Neural cell (in vitro differentiated cells): ENCODE measurements at regions not wholly inside any gene's neighbourhood (a gene's known extent, or its start where the extent isn't known, plus 50 kb on each side); places are given as distances from the start of the nearest gene placed in this dataset.

Experiments used
- H2AFZ ChIP-seq: fragments of 200-600, 300-800 bp; sonication (generic), shearing (Covaris generic); 2 replicates; pipeline ENCODE4 v1.6.0; 2014; ENCODE audit warnings: low read depth, mild to moderate bottlenecking, antibody characterized with exemption, low read length, moderate library complexity
- H3F3A ChIP-seq: fragments of 200-600 bp; shearing (Covaris generic); 2 replicates; pipeline ENCODE4 v1.6.1; 2016; ENCODE audit warnings: mild to moderate bottlenecking, moderate library complexity, mixed read lengths, antibody characterized with exemption, low read length; ENCODE audit not compliant: insufficient read depth, poor library complexity, severe bottlenecking
- H3K27ac ChIP-seq: fragments of 200-600, 300-800 bp; sonication (generic), shearing (Covaris generic); 2 replicates; pipeline ENCODE4 v1.5.1; 2014; ENCODE audit warnings: mild to moderate bottlenecking, low read length, moderate library complexity
- H3K27me3 ChIP-seq: fragments of 300-800, 200-600 bp; sonication (generic), shearing (Covaris generic); 2 replicates; pipeline ENCODE4 v1.6.0; 2014; ENCODE audit warnings: mild to moderate bottlenecking, low read depth, low read length, moderate library complexity; ENCODE audit not compliant: insufficient read depth
- H3K36me3 ChIP-seq: fragments of 300-800, 200-600 bp; sonication (generic), shearing (Covaris generic); 2 replicates; pipeline ENCODE4 v1.5.1; 2014; ENCODE audit warnings: mild to moderate bottlenecking, antibody characterized with exemption, low read length, moderate library complexity; ENCODE audit not compliant: insufficient read depth
- H3K4me2 ChIP-seq: fragments of 300-800, 200-600 bp; sonication (generic), shearing (Covaris generic); 2 replicates; pipeline ENCODE4 v1.6.0; 2014; ENCODE audit warnings: mild to moderate bottlenecking, low read length
- H3K4me3 ChIP-seq: fragments of 300-800, 200-600 bp; sonication (generic), shearing (Covaris generic); 2 replicates; pipeline ENCODE4 v1.5.1; 2014; ENCODE audit warnings: mild to moderate bottlenecking, low read length, moderate library complexity
- H3K79me2 ChIP-seq: fragments of 200-600 bp; shearing (Covaris generic); replicated peaks from 2 replicates; pipeline ENCODE4 v1.6.0; 2014; ENCODE audit warnings: mild to moderate bottlenecking, low read length, moderate library complexity; ENCODE audit not compliant: insufficient read depth
- H3K9ac ChIP-seq: fragments of 300-800, 200-600 bp; sonication (generic), shearing (Covaris generic); 2 replicates; pipeline ENCODE4 v1.6.1; 2016; ENCODE audit warnings: mild to moderate bottlenecking, low read length, mixed read lengths
- H3K9me2 ChIP-seq: fragments of 200-600 bp; shearing (Covaris generic); 2 replicates; pipeline ENCODE4 v1.6.1; 2016; ENCODE audit warnings: mild to moderate bottlenecking, low read length, mixed read lengths; ENCODE audit not compliant: insufficient read depth
- H3K9me3 ChIP-seq: fragments of 200-600, 300-800 bp; sonication (generic), shearing (Covaris generic); 2 replicates; pipeline ENCODE4 v1.6.1; 2016; ENCODE audit warnings: mild to moderate bottlenecking, mixed run types, low read length, moderate library complexity, mixed read lengths
- H4K20me1 ChIP-seq: fragments of 200-600 bp; shearing (Covaris generic); 2 replicates; pipeline ENCODE4 v1.6.1; 2016; ENCODE audit warnings: mild to moderate bottlenecking, mixed run types; ENCODE audit not compliant: insufficient read depth
- CTCF ChIP-seq: fragments of 450-650 bp; IDR thresholded peaks from 2 replicates; pipeline ENCODE4 v1.5.1; 2014; ENCODE audit warnings: antibody characterized with exemption, mild to moderate bottlenecking, moderate library complexity; ENCODE audit not compliant: poor library complexity, severe bottlenecking
- EP300 ChIP-seq: fragments of 450-650 bp; conservative IDR thresholded peaks from 2 replicates; pipeline ENCODE4 v1.6.1; 2014; ENCODE audit warnings: antibody characterized with exemption, mild to moderate bottlenecking, moderate library complexity; ENCODE audit not compliant: poor library complexity, severe bottlenecking
- EZH2 ChIP-seq: fragments of 200-600, 300-800 bp; shearing (Covaris generic), sonication (generic); IDR thresholded peaks from 2 replicates; pipeline ENCODE4 v1.6.1; 2014; ENCODE audit warnings: antibody characterized with exemption, low read length, borderline replicate concordance, mild to moderate bottlenecking; ENCODE audit not compliant: insufficient read depth, poor library complexity, severe bottlenecking
- MXI1 ChIP-seq: fragments of 450-650 bp; conservative IDR thresholded peaks from 2 replicates; pipeline ENCODE4 v1.6.1; 2014; ENCODE audit warnings: antibody characterized with exemption, mild to moderate bottlenecking; ENCODE audit not compliant: poor library complexity, severe bottlenecking
- POLR2AphosphoS5 ChIP-seq: IDR thresholded peaks from 2 replicates; pipeline ENCODE4 v1.6.1; 2012
- RAD21 ChIP-seq: fragments of 450-650 bp; conservative IDR thresholded peaks from 2 replicates; pipeline ENCODE4 v1.6.1; 2014; ENCODE audit warnings: antibody characterized with exemption, mild to moderate bottlenecking, moderate library complexity
- REST ChIP-seq: IDR thresholded peaks from 2 replicates; pipeline ENCODE4 v1.6.1; 2012; ENCODE audit warnings: borderline replicate concordance
- SMC3 ChIP-seq: fragments of 450-650 bp; conservative IDR thresholded peaks from 2 replicates; pipeline ENCODE4 v1.6.1; 2014; ENCODE audit warnings: antibody characterized with exemption, mild to moderate bottlenecking, moderate library complexity; ENCODE audit not compliant: poor library complexity
- TAF1 ChIP-seq: IDR thresholded peaks from 2 replicates; pipeline ENCODE4 v1.6.1; 2012; ENCODE audit warnings: low read depth

- H2AFZ ChIP-seq: no peak overlapping the region
- H3K27me3 ChIP-seq: no peaks in the 10 kb centered on the region
- H3K4me3 ChIP-seq: no peak overlapping the region
- TF ChIP-seq REST: no peak
- TF ChIP-seq EP300: no peak
- TF ChIP-seq EZH2: no peak
- no peak for TF ChIP-seq RAD21
- no peak for TF ChIP-seq SMC3
- no peak for TF ChIP-seq CTCF
- TF ChIP-seq MXI1: no peak
- no peak for TF ChIP-seq POLR2AphosphoS5
- no peak for TF ChIP-seq TAF1
- no peaks in the 10 kb centered on the region for H3K9me2 ChIP-seq
- no peaks in the 10 kb centered on the region for H3F3A ChIP-seq
- H3K36me3 ChIP-seq: no peaks in the 10 kb centered on the region
- H3K27ac ChIP-seq: no peak overlapping the region
- no peak overlapping the region for H3K4me2 ChIP-seq
- H4K20me1 ChIP-seq: no peaks in the 10 kb centered on the region
- no peaks in the 10 kb centered on the region for H3K9me3 ChIP-seq
- no peak overlapping the region for H3K9ac ChIP-seq
- no peaks in the 10 kb centered on the region for H3K79me2 ChIP-seq
These were observed 451.4 kb upstream of the CCL2 start for GRCh38 chr17:33803686-33804085.

- TF ChIP-seq EP300 (no peak), CTCF (no peak), REST (no peak), SMC3 (no peak)
- H3K9ac ChIP-seq: no peak overlapping the region
- H3K9me3 ChIP-seq: no peaks in the 10 kb centered on the region
- no peaks in the 10 kb centered on the region for H3K79me2 ChIP-seq
- no peaks in the 10 kb centered on the region for H3K36me3 ChIP-seq
- no peak overlapping the region for H3K27ac ChIP-seq
- H2AFZ ChIP-seq: no peak overlapping the region
- no peak overlapping the region for H3K4me2 ChIP-seq
- no peak overlapping the region for H3K4me3 ChIP-seq
- no peaks in the 10 kb centered on the region for H3K27me3 ChIP-seq
- H4K20me1 ChIP-seq: no peaks in the 10 kb centered on the region
- no peaks in the 10 kb centered on the region for H3K9me2 ChIP-seq
- no peaks in the 10 kb centered on the region for H3F3A ChIP-seq
These were observed 450.7 kb upstream of the CCL2 start for GRCh38 chr17:33804401-33804800.
